ENCODE measurements at regions not wholly inside any gene's neighbourhood (a gene's known extent, or its start where the extent isn't known, plus 50 kb on each side); places are given as distances from the start of the nearest gene placed in this dataset.

GRCh38 chr2:220962556-220962955 lies 609.5 kb downstream of the EPHA4 start:
- TF ChIP-seq CTCF (IDR thresholded peaks at IDR 0.05) (no peak), POLR2A (IDR thresholded peaks at IDR 0.05) (no peak), POLR2AphosphoS5 (IDR thresholded peaks at IDR 0.05; ENCODE audit: insufficient read depth in 1 of 2, low read depth in 1 of 2) (no peak)
